HG02981 (cell line): ENCODE measurements at regions not wholly inside any gene's neighbourhood (a gene's known extent, or its start where the extent isn't known, plus 50 kb on each side); places are given as distances from the start of the nearest gene placed in this dataset.
A peak's percentile ranks its signal among the peaks of the same experiment; 100 is the strongest.

Experiments
- ATAC-seq: cut with Tn5 transposase; IDR thresholded peaks from one replicate; pipeline ENCODE4 v1.9.1; 2021; ENCODE audit warnings: mild to moderate bottlenecking, moderate library complexity; ENCODE audit not compliant: unreplicated experiment

DNA sequence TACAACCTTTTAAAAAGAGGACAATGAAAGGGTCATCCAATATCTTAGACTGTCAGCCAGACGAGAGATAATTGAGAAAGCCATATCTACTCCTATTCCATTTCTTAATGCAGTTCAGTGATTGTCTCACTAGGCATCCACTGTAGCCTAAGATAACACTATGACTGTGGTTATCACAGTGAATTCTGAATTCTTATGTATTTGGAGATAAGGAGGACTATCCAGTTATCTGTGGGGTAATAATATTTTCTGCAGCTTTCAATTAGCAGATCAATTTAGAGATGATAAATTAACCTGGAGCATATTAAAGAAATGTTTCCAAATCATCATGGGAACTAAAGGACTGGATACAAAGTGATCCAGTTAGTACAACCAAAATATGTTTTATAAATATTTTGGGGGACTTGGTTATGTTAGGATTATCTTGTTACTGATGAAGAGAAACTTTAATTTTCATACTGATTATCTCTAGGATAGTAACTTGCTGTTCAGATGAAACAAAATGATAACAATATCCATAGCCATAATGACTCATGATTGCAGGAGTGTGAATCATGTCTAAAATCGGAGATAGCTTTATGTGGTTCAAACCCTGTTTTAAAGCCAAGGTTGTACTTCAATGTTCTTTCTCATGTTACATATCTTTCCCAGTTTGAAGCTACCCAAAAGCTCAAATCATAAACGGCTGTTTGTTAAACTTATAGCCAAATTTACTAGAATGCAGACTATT, 1152.0 kb downstream of the HACE1 start:
- no peak for ATAC-seq

GRCh38 chr6:103699769-103700168, 1160.0 kb downstream of the HACE1 start:
- no peak for ATAC-seq

DNA sequence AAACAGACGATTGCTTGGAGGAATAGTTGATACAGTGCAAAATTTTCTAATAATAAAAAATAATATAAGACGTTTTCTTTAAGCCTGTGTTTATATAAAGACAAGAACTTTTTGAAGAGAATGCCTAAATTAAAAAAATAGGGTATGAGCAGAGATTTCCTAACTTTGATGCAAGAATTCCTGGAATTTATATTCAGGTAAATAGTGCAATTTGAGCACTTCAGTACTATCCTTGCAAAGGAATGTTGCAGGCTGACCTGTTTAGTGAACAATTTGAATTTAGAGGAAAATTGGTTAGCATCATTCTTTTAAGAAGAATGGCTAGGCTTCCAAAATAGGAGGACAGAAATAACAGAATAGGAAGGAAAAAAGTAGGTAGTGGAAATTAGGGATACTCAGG, 1172.3 kb downstream of the HACE1 start:
- no peak for ATAC-seq

GRCh38 chr6:103680116-103680515, 1179.6 kb downstream of the HACE1 start:
- ATAC-seq: peak; percentile 50

GRCh38 chr6:103677290-103677689, 1182.4 kb downstream of the HACE1 start:
- no peak for ATAC-seq

DNA sequence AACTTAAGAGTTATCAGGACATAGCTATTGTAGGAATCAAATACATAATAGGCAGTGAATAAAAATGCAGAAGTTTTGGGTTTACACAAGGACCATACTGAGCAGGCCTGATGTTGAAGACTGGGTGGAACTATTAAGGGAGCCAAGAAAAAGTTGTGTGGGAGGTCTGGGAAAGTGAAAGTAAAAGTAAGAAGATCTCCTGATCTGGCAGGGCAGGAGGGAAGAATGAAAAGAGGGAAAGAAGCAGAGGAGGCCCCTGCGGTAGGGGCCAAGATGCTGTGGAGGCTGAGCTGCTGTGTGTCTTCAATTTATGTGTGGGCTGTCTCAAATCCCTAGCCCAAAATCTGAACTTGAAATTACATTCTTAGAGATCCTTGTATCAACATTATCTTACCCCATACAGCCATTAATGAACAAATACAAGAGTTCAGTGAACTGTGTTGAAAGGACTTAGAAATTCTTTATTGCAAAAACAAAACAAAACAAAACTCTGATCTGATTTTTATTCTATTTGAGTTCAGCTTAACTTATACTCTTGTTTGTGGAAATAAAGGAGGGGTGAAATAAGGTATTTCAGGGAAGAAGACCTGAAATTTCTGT, 1183.8 kb downstream of the HACE1 start:
- no peak for ATAC-seq

- no peak for ATAC-seq
Observed at GRCh38 chr6:103674790-103675189, 1184.9 kb downstream of the HACE1 start.

DNA sequence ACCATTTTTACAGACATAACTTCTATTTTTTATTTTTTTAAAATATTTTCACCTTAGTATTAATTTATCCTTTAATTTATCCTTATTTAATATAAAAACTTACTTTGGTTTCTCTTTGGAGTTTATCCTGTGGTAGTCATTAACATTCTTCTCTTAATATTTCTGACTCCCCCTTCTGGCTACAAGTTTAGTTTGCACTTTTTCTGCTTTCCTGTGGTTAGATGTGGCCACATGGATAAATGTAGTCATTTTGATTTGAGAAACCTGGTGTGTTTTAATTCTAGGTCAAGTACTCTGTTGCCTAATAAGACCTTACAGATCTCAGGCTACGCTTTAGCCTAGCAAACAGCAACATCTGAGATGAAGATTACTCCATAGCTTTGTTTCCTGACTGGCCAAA, 1187.5 kb downstream of the HACE1 start:
- no peak for ATAC-seq

GRCh38 chr6:103629613-103630012, 1230.1 kb downstream of the HACE1 start:
- no peak for ATAC-seq

DNA sequence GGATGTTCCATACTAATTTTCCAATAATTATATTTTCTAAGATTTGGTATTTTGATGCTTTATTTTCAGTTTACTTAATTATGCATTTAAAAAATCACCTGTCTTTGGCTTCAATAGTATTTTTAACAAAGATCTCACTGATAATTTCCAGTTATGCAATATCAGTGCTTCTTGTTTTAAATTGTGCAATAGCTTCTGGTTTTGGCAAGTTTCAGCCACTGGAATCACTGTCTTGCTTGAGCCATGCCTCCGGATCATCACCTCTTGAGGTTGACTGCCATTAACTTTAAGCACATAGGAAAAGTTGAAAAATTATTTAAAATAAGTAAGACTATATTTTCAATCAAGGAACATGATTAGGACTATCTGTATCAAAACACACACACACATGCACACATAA, 1242.1 kb downstream of the HACE1 start:
- no peak for ATAC-seq

DNA sequence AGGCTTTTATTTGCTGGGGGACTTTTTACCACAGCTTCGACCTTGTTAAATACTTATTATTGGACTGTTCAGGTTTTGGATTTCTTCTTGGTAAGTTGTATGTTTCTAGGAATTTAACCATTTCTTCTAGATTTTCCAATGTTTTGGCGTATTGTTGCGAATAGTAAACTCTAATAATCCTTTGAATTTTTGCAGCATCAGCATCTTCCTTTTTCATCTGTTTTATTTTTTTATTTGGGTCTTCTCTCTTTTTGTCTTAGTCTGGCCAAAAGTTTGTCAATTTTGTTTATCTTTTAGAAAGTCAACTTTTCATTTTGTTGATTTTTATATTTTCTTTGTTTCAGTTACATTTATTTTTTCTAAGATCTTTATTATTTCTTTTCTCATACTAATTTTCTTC, 1272.0 kb downstream of the HACE1 start:
- no peak for ATAC-seq

- no peak for ATAC-seq
Observed at GRCh38 chr6:103578115-103578514, 1281.6 kb downstream of the HACE1 start.

GRCh38 chr6:103570431-103570830, 1289.3 kb downstream of the HACE1 start:
- no peak for ATAC-seq

- no peak for ATAC-seq
Observed at GRCh38 chr6:103554911-103555310, 1304.8 kb downstream of the HACE1 start.

DNA sequence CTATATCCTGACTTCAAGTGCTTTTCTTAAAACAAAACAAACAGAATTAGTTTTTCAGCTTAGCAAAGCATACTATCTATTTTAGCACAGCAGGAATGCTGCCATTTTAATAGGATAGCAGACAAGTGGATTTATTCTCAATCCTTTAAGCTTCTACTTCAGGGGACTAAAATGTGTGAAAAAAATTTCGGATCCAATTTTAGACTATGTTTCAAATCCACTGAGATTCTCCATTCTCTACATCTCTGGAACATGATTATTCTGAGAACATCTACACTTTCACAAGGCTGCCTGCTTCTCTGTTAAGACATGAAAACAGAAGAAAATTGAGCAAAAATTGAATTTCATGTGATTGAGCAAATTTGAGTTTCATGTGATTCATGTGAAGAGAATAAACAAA, 1321.3 kb downstream of the HACE1 start:
- ATAC-seq: no peak

DNA sequence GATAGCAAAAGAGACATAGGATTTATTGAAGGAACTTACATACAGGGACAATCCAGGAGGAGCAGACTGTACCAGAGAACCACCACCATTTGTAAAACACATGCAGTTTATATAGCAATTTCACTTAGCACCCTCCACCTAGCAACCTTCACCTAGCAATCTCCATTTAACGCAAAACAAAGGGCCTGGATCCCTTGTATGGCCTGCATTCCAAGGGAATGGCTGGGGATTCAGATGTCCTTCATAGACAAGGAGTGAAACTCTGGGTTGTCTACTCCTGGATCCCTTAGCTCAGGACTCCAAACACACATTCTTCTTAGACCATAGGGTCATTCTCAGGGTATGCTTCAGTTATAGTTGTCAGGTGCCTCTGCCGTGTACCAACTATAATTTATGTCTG, 1324.9 kb downstream of the HACE1 start:
- ATAC-seq: no peak

DNA sequence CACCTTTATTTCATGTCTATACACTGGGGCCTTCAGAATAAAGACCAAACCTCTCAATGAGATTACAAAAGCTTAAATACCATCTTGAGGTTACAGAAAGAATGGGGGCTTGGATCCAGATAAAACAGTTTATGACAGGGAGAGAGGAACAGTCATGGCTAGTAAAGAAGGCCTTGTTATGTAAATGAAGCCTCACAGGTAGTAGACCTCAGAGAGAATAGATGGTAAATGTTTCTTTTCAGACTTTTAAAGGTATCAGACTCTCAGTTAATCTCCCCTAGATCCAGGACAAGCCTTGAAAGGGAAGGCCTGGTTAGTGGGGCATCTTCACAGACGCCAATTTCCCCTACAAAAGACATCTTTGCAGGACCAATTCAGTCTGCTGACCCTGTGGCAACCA, 1325.6 kb downstream of the HACE1 start:
- no peak for ATAC-seq

DNA sequence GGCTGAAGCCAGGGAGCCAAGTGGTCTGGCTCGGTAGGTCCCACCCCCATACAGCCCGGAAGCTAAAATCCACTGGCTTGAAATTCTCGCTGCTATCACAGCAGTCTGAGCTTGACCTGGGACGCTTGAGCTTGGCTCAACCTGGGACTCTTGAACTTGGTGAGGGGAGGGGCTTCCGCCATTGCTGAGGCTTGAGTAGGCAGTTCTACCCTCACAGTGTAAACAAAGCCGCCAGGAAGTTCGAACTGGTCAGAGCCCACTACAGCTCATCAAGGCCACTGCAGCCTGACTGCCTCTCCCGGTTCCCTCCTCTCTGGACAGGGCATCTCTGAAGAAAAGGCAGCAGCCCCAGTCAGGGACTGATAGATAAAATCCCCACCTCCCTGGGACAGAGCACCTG, 1337.7 kb downstream of the HACE1 start:
- ATAC-seq: no peak

DNA sequence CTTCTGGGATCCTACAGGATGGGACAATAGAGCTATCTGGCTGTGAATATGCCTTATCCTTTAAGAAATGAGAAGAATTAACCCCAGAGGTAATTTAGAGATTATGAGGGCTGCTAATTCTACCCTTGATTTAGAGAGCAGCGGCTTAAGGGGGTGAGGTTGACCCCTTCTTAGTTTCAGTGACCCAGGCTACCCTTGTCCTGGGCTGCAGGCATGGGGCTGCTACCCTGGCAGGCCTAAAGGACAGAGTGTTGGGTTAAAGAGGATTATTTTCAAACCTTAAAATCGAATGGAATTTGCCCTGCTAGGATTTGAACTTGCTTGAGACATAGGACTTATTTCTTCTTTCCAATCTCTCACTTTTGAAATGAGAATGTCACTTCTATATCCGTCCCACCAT, 1343.4 kb downstream of the HACE1 start:
- no peak for ATAC-seq

DNA sequence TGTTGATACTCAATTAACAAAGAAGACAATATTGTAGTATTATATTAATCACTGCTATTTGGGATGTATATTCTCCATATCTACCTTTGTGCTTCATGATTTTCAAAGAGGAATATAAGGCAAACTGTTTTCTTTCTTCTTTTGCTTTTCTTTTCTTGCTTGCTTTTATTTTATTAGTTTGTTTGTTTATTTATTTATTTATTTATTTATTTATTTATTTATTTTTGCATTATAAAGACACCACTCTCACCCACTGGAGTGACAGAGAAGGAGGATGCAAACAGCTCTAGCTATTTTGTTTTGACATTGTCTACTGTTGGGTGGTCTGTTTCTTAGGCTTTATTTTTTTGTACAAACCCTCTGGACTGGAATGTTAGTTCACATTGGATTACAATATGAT, 1352.7 kb downstream of the HACE1 start:
- no peak for ATAC-seq

DNA sequence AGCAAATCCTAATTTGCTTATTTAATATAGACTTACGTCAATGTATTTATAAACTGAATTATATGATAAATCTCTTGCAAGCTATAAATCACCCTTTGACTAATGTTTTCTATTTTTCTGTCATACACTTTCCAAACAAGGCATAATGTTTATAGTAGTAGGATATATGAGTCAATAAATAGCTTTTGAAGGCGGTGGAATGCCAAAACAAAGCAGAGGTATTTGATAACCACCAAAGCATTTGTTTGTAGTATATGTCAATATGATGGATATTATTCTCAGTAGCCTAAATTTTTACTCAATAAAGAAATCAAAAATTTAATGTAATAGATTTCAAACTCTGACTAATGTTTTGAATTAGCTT, 1354.6 kb downstream of the HACE1 start:
- no peak for ATAC-seq

GRCh38 chr6:103504501-103505154, 1355.1 kb downstream of the HACE1 start:
- no peak for ATAC-seq
